DND-41 (cell line): ENCODE measurements at regions not wholly inside any gene's neighbourhood (a gene's known extent, or its start where the extent isn't known, plus 50 kb on each side); places are given as distances from the start of the nearest gene placed in this dataset.
"Not testable (repeated sequence)": the region's sequence is repeated elsewhere in the genome, so short reads cannot be mapped to it uniquely, and the experiment has no call there.

Source experiments
- CTCF ChIP-seq: IDR thresholded peaks from 2 replicates; pipeline ENCODE4 v1.5.1; 2012; ENCODE audit warnings: borderline replicate concordance, low read length, moderate library complexity, mild to moderate bottlenecking; ENCODE audit not compliant: poor library complexity, severe bottlenecking; ENCODE audit errors: extremely low read depth
- EZH2 ChIP-seq: IDR thresholded peaks from 3 replicates; pipeline ENCODE4 v1.6.1; 2012; ENCODE audit warnings: borderline replicate concordance, low read depth, mild to moderate bottlenecking, moderate library complexity, low read length, inconsistent platforms; ENCODE audit not compliant: severe bottlenecking

GRCh38 chr16:21368973-21369942, 91.2 kb upstream of the CRYM start:
- TF ChIP-seq CTCF, EZH2: not testable (repeated sequence)
